HL-60 (cell line): ENCODE measurements at regions not wholly inside any gene's neighbourhood (a gene's known extent, or its start where the extent isn't known, plus 50 kb on each side); places are given as distances from the start of the nearest gene placed in this dataset.

Experiments
- CTCF ChIP-seq: IDR thresholded peaks from one replicate; pipeline ENCODE4 v1.5.1; 2011; ENCODE audit warnings: low read length, control low read depth, inconsistent platforms; ENCODE audit not compliant: insufficient read depth
- POLR2AphosphoS5 ChIP-seq: IDR thresholded peaks from 2 replicates; pipeline ENCODE4 v1.6.1; 2012; ENCODE audit warnings: low read depth

GRCh38 chr19:29873801-29874575 lies 62.2 kb downstream of the CCNE1 start:
- no peak for TF ChIP-seq CTCF
- TF ChIP-seq POLR2AphosphoS5: no peak
